ENCODE measurements at regions not wholly inside any gene's neighbourhood (a gene's known extent, or its start where the extent isn't known, plus 50 kb on each side); places are given as distances from the start of the nearest gene placed in this dataset.

GRCh38 chr6:100968949-100969348 is 87.8 kb upstream of the ASCC3 start (continued):
- TF ChIP-seq ZUFSP (CRISPR knock-in tag; IDR thresholded peaks at IDR 0.05; ENCODE audit: borderline replicate concordance), result no peak
- TF ChIP-seq CTCF (CRISPR knock-in tag; IDR thresholded peaks at IDR 0.05), result peak; percentile 66
- no peak for TF ChIP-seq MLX (CRISPR knock-in tag; IDR thresholded peaks at IDR 0.05)
- no peak for TF ChIP-seq ZNF569 (CRISPR knock-in tag; IDR thresholded peaks at IDR 0.05; ENCODE audit: borderline replicate concordance)
- TF ChIP-seq ZNF281 (CRISPR knock-in tag; IDR thresholded peaks at IDR 0.05; ENCODE audit: borderline replicate concordance), result peak; percentile 68
- peak; percentile 52; the same call in 1 of the 2 replicates for TF ChIP-seq FOXA3 (CRISPR knock-in tag; IDR thresholded peaks at IDR 0.05)
- no peak for TF ChIP-seq ZBTB46 (CRISPR knock-in tag; IDR thresholded peaks at IDR 0.05; ENCODE audit: borderline replicate concordance)
- TF ChIP-seq RNF2 (conservative IDR thresholded peaks at IDR 0.05; ENCODE audit: low read depth), result no peak
- no peak for TF ChIP-seq FOXA1 (IDR thresholded peaks at IDR 0.05)
- TF ChIP-seq FOXA1 (CRISPR knock-in tag; IDR thresholded peaks at IDR 0.05), result peak; percentile 70
- no peak for TF ChIP-seq ONECUT2 (CRISPR knock-in tag; IDR thresholded peaks at IDR 0.05)
- no peak for TF ChIP-seq ZIK1 (CRISPR knock-in tag; IDR thresholded peaks at IDR 0.05; ENCODE audit: borderline replicate concordance, low read depth)
- no peak for TF ChIP-seq ZBED4 (CRISPR knock-in tag; IDR thresholded peaks at IDR 0.05; ENCODE audit: borderline replicate concordance)
- no peak for TF ChIP-seq MAX (IDR thresholded peaks at IDR 0.05)
- TF ChIP-seq ZNF143 (CRISPR knock-in tag; IDR thresholded peaks at IDR 0.05), result no peak
- no peak for TF ChIP-seq MTERF4 (CRISPR knock-in tag; IDR thresholded peaks at IDR 0.05)
- no peak for TF ChIP-seq KDM6A (CRISPR knock-in tag; IDR thresholded peaks at IDR 0.05; ENCODE audit: low read depth)
